ENCODE measurements at regions not wholly inside any gene's neighbourhood (a gene's known extent, or its start where the extent isn't known, plus 50 kb on each side); places are given as distances from the start of the nearest gene placed in this dataset.

DNA sequence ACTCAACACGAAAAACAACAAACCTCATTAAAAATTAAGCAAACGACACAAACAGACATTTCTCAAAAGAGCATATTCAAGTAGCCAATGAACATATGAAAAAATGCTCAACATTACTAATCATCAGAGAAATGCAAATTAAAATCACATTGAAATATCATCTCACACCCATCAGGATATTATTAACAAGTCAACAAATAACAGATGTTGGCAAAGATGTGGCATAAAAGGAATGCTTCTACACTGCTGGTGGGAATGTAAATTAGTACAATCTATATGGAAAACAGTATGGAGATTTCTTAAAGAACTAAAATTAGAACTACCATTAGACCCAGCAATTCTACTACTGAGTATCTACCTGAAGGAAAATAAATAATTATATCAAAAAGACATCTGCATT is 182.2 kb downstream of the KITLG start (continued):
- TF ChIP-seq, protein P1, sequence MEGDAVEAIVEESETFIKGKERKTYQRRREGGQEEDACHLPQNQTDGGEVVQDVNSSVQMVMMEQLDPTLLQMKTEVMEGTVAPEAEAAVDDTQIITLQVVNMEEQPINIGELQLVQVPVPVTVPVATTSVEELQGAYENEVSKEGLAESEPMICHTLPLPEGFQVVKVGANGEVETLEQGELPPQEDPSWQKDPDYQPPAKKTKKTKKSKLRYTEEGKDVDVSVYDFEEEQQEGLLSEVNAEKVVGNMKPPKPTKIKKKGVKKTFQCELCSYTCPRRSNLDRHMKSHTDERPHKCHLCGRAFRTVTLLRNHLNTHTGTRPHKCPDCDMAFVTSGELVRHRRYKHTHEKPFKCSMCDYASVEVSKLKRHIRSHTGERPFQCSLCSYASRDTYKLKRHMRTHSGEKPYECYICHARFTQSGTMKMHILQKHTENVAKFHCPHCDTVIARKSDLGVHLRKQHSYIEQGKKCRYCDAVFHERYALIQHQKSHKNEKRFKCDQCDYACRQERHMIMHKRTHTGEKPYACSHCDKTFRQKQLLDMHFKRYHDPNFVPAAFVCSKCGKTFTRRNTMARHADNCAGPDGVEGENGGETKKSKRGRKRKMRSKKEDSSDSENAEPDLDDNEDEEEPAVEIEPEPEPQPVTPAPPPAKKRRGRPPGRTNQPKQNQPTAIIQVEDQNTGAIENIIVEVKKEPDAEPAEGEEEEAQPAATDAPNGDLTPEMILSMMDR (IDR thresholded peaks at IDR 0.05; ENCODE audit: low read depth, low read length, missing input control), result no peak
- TF ChIP-seq, protein P2, sequence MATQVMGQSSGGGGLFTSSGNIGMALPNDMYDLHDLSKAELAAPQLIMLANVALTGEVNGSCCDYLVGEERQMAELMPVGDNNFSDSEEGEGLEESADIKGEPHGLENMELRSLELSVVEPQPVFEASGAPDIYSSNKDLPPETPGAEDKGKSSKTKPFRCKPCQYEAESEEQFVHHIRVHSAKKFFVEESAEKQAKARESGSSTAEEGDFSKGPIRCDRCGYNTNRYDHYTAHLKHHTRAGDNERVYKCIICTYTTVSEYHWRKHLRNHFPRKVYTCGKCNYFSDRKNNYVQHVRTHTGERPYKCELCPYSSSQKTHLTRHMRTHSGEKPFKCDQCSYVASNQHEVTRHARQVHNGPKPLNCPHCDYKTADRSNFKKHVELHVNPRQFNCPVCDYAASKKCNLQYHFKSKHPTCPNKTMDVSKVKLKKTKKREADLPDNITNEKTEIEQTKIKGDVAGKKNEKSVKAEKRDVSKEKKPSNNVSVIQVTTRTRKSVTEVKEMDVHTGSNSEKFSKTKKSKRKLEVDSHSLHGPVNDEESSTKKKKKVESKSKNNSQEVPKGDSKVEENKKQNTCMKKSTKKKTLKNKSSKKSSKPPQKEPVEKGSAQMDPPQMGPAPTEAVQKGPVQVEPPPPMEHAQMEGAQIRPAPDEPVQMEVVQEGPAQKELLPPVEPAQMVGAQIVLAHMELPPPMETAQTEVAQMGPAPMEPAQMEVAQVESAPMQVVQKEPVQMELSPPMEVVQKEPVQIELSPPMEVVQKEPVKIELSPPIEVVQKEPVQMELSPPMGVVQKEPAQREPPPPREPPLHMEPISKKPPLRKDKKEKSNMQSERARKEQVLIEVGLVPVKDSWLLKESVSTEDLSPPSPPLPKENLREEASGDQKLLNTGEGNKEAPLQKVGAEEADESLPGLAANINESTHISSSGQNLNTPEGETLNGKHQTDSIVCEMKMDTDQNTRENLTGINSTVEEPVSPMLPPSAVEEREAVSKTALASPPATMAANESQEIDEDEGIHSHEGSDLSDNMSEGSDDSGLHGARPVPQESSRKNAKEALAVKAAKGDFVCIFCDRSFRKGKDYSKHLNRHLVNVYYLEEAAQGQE (IDR thresholded peaks at IDR 0.05), result no peak
- TF ChIP-seq, protein P3, sequence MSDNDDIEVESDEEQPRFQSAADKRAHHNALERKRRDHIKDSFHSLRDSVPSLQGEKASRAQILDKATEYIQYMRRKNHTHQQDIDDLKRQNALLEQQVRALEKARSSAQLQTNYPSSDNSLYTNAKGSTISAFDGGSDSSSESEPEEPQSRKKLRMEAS (IDR thresholded peaks at IDR 0.05), result no peak

DNA sequence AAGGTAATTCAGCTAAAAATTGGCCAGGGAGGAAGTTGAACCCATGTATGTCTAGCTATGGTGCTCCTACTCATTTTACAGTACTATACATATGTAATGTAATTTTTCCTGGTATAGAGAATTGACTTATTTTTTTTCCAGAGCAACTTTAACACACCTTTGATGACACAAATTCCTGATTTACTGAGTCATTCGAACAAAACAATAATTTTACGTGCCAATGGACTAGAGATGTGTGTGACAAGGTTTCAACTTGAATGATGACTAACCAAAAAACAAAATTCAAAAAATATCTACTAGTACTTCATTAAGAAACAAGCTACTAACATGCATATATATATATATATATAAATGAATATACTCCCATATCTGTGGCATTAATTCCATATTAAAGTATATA is 180.5 kb downstream of the KITLG start:
- H3K36me3 ChIP-seq (ENCODE audit: control insufficient read depth in 4 of 4, insufficient read depth in 3 of 4, low read depth in 1 of 4, low read length in 3 of 4), result no peaks in the 10 kb centered on the region
- 94% methylated on average over 2 of the region's 2 CpGs for WGBS

More for the DNA sequence above, 180.5 kb downstream of the KITLG start:
- no peaks in the 10 kb centered on the region for H3K4me1 ChIP-seq (ENCODE audit: control insufficient read depth in 4 of 4, insufficient read depth in 4 of 4, low read length in 3 of 4)
- H3K27ac ChIP-seq (ENCODE audit: low read depth in 1 of 2, low read length in 2 of 2), result no peak overlapping the region
- no peak overlapping the region for H3K4me3 ChIP-seq (ENCODE audit: low read depth in 1 of 3, low read length in 3 of 3)
- DNase-seq (ENCODE audit: low spot score), result no peak
- H3K27me3 ChIP-seq (ENCODE audit: control insufficient read depth in 4 of 4, insufficient read depth in 4 of 4, low read length in 3 of 4), result peaks cover 0 to 4% (median 0%) of the 10 kb centered on the region in 4 donors
- H3K9ac ChIP-seq (ENCODE audit: low read depth in 1 of 2, low read length in 2 of 2), result no peak overlapping the region
- H3K9me3 ChIP-seq (ENCODE audit: control insufficient read depth in 4 of 4, low read length in 3 of 4), result no peaks in the 10 kb centered on the region
- TF ChIP-seq EGR1 (IDR thresholded peaks at IDR 0.05; ENCODE audit: low read depth in 2 of 2) (no peak), FOXA1 (IDR thresholded peaks at IDR 0.05) (no peak), HNF4G (IDR thresholded peaks at IDR 0.05) (no peak), JUND (IDR thresholded peaks at IDR 0.05) (no peak), NR2F2 (IDR thresholded peaks at IDR 0.05) (no peak), YY1 (IDR thresholded peaks at IDR 0.05) (no peak), TAF1 (conservative IDR thresholded peaks at IDR 0.05) (no peak), RAD21 (IDR thresholded peaks at IDR 0.05) (no peak), GABPA (IDR thresholded peaks at IDR 0.05 in 1 of 2, conservative IDR thresholded peaks at IDR 0.05 in 1 of 2) (no peak), SP1 (IDR thresholded peaks at IDR 0.05) (no peak)
- TF ChIP-seq, protein P3 (IDR thresholded peaks at IDR 0.05), result no peak
- TF ChIP-seq, protein P2 (IDR thresholded peaks at IDR 0.05), result no peak
- TF ChIP-seq, protein P4, sequence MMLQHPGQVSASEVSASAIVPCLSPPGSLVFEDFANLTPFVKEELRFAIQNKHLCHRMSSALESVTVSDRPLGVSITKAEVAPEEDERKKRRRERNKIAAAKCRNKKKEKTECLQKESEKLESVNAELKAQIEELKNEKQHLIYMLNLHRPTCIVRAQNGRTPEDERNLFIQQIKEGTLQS (IDR thresholded peaks at IDR 0.05), result no peak
- TF ChIP-seq, protein P1 (IDR thresholded peaks at IDR 0.05; ENCODE audit: low read depth, low read length, missing input control), result no peak

Measured in liver (tissue), 8 donors.